ENCODE measurements at regions not wholly inside any gene's neighbourhood (a gene's known extent, or its start where the extent isn't known, plus 50 kb on each side); places are given as distances from the start of the nearest gene placed in this dataset.
A peak's percentile ranks its signal among the peaks of the same experiment; 100 is the strongest.

- no peak for DNase-seq
These were observed 300.9 kb upstream of the SYT4 start for GRCh38 chr18:43578211-43578610.

DNA sequence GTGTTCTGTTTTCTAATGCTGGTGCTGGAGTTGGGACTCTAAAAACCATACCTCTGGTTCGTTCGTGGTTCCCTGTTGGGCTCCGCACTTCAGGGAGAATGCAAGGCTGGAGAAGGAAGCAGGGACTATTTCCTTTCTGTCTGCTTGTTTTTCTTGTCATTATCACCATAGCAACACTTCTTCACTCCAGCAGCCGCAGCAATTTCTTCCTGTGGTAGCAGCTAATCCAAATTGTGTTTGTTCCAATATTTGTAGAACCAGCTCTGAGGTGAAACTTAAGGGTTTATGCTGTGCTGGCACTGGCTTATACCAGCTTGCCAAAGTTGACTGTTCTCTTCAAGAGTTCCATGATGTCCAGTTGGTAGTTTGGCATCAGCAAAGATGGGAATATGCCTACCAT lies 301.4 kb upstream of the SYT4 start:
- DNase-seq = no peak

DNA sequence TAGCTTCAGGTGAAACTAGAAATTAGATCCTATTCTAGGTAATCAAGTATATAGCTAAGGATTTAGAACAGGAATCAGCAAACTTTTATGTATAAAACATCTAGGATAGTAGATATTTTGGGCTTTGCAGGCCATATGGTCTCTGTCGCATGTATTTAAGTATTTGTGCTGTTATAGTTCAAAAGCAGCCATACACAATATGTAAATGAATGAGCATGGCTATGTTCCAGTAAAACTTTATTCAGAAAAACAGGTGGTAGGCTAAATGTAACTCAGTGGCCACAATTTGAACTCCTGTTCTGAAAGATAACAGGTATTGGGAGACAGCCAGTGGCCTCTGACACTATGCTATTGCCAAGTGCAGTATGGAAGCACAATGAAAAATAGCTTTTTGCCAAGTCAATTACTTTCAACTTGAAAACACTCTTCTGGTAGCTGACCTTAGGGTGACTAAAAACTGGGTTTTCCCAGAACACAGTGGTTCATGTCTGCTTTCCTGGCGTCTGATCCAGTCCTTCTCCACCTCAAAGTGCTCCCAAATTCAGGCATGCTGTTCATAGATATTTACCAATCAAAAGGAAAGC lies 304.7 kb upstream of the SYT4 start:
- DNase-seq = no peak

DNA sequence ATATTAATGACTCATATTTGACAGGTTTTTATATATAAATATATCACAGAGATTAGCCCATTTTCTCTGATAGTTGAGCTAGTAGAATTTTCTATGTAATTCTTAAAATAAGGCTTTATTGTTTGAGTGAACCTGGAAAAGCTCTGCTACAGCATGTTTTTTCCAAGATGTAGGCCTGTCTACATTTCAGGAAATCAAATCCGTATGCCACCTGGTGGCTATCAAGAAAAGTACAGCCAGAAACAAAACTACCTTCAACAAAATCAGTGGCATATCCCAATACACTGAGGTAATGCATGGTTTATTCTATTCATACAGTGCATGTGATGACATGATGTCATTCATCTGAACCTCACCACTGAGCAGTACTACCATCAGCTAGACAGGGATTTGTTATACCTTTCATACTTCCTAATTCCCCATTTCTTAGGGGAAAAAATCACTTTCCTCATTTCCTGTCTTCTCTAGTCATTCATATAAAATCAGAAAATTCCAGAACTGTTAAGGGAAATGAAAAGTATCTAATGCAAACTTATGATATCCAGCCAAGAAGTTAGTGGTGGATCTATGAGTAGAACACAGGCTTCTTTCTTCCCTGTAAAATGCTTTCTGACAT lies 310.4 kb upstream of the SYT4 start:
- DNase-seq = peak; percentile 15

GRCh38 chr18:43588838-43589237 lies 311.5 kb upstream of the SYT4 start:
- no peak for DNase-seq

- no peak for DNase-seq
These were observed 312.4 kb upstream of the SYT4 start for GRCh38 chr18:43589611-43590151.

DNA sequence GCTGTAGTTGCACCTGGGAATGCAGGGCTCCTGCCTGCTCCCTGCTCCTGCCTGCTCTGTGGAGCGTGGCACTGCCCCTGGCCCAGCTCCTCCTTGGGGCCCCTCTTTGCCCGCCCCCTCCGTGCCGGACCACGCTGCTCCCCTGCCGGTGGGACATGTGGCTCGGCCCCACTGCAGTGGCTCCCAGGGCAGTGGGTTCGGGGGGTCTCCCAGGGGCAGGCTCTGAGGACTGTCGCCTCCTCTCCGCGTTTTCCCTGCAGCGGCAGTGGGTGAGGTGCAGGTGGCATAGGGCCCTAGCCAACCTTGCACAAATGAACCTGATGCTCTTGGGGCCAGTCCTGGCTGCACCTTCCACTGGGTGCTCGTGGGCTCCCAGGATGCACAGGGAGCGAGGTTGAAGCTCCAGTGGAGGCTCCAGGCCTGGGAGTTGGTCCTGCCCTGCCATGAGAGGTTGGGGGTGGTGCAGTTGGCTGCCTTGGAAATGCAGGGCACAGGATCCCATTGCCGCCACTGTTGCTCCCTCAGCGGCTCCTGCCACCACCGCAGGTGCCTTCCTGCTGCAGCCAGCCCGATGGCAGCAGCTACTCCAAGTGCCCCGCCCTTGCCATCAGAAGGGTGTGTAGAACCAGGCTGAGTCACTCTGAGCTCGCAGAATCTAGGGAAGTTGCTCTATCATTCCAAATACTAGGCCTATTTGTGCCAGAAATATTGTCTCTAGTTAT lies 313.1 kb upstream of the SYT4 start:
- DNase-seq = no peak

- DNase-seq = no peak
These were observed 315.0 kb upstream of the SYT4 start for GRCh38 chr18:43592269-43592668.

- peak; percentile 28 for DNase-seq
These were observed 318.9 kb upstream of the SYT4 start for GRCh38 chr18:43596105-43596712.

GRCh38 chr18:43601432-43601831 lies 324.1 kb upstream of the SYT4 start:
- no peak for DNase-seq

- DNase-seq = no peak
These were observed 327.9 kb upstream of the SYT4 start for GRCh38 chr18:43605224-43605623.

DNA sequence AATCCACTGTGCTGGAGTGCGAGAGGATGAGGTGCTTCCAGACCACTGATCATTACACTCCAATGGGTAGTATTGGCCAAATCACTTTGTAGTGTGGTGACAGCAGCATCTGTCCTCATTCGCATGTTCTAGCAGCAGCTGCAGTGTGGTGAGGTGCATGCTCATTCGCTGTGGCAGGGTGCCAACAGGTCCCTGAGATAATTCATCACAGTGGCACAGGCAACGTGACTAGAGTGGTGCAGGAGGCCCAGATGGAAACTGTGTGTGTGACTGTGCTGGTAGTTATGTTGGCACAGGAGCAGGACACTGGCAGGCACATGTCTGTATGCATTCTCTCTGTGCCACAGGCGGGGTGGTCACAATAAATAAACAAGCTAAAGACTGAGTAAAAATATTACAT lies 329.5 kb upstream of the SYT4 start:
- no peak for DNase-seq

DNA sequence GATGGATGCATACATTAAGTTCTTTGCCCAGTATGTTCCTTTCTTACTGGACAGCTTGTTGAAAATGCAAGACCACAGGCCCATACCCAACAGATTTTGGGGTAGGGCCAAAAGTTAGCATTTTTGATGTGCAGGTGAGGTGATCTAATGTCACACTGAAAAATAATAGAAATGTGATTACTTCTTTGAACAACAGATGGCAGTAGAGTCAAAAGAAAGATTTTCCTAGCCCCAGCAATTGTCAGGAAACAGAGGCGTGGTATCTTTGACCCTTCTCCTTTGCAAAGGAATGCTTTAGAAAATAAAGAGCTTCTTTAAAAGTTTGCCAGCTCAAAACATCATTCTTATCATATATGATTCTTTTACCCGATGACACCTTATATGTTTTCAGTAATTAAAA lies 343.6 kb upstream of the SYT4 start:
- peak; percentile 10 for DNase-seq

DNA sequence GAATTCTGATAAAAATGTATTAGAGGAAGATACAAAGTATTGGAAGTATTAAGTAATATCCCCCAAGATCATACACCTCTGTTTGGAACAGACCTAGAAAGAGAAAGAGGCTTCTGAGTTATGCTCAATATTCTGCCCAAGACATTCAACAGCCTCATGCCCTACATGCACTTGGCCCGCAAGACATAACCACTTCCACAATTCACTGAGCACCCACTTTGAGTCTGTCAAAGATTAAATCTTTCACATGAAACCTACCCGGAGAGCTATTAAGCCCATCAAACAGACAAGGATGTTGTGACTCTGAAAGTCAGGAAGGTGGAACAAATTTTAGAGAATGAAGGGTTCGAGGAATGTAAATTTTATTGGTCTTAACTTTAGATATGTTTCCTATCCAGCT lies 344.7 kb upstream of the SYT4 start:
- DNase-seq = no peak

DNA sequence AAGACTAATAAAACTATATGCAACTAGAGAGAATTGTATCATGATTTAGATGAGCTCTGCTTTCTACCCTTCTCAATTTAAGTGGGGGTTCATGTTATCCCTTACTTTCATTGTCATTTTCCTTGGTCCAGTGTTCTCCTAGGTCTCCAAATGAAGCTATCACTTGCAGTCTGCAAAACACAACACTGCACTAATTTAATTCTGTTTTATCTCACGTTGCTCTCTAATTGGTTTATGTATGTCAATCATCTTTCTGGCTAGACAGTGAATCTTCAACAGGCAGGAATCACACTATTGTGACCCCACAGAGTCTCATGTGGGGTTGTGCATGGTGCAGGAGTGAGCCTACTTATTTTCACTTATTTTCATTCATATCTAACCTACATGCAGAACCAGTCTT lies 348.3 kb upstream of the SYT4 start:
- DNase-seq = no peak

GRCh38 chr18:43627848-43628530 lies 350.7 kb upstream of the SYT4 start:
- DNase-seq = no peak

- no peak for DNase-seq
These were observed 357.7 kb upstream of the SYT4 start for GRCh38 chr18:43634994-43635393.

GRCh38 chr18:43635397-43635796 lies 358.1 kb upstream of the SYT4 start:
- no peak for DNase-seq

GRCh38 chr18:43642727-43643330 lies 365.5 kb upstream of the SYT4 start:
- DNase-seq = no peak

DNA sequence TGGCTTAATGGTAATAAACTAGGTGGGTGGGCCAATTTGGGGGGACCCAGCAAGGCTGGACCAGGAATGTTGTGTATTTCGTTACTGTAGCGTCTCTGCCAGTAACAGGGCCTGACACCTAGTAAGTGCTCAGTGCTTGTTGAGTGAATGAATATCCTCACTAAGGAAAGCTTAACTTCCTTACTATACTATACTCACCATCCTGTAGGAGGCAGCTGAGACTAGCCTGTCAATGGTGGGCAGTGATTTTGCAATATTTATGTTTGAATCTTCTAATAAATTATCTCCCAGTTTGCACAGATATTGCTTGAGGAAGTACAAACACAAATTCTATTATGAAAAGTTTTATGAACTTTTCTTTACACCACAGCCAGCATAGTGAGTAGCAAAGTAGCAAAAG lies 370.7 kb upstream of the SYT4 start:
- DNase-seq = no peak

DNA sequence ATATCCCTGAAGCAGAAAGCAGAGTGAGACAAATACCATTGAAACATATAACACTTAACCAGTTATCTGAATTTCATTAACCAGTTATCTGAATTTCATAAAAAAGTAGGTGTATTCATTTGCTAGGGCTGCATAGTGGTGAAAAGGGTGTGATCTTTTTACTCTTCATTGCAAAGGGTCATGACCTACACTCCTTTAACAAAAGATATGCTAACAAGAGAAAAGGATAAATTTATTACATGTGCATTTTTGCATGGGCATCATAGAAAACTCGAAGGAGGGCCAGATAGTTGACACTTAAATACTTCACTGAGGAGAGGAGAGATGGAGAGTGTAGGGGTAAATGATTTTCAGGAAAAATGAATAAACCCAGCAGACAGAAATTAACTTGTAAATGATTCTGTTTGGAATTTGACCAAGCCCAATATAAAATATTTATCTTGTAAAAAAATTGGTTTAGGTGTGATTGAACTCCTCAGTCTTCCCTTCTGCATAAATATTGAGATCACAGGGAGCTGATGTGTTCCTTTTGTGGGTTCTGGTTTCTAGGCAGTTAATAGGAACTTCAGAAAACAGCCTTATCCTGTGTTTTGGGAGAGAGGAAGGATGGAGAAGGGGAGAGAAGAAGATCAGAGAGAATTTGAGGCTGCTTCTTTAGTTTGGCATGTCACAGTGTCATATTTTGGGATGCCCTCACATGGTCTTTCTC lies 372.5 kb upstream of the SYT4 start:
- no peak for DNase-seq

DNA sequence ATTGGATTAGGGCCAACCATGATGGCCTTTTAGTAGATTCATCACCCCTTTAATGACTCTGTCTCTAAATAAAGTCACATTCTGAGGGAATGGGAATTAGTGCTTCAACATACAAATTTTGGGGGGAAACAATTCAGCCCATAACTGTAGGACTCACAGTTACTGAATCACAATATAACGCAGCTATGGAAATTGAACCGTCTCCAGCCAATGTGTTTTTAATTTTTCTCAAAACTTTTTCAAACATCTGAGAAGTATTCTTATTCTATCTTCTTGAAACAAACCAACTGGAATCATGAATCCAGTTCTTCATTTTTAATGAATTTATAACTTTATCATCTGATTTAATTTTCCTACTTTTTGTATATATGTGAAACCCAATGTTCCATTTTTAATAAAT lies 373.1 kb upstream of the SYT4 start:
- DNase-seq = no peak

Measured in inflammatory macrophage treated with lipopolysaccharide for 4 hours (primary cell).